ENCODE measurements at regions not wholly inside any gene's neighbourhood (a gene's known extent, or its start where the extent isn't known, plus 50 kb on each side); places are given as distances from the start of the nearest gene placed in this dataset.
"Not testable (repeated sequence)": the region's sequence is repeated elsewhere in the genome, so short reads cannot be mapped to it uniquely, and the experiment has no call there.

DNA sequence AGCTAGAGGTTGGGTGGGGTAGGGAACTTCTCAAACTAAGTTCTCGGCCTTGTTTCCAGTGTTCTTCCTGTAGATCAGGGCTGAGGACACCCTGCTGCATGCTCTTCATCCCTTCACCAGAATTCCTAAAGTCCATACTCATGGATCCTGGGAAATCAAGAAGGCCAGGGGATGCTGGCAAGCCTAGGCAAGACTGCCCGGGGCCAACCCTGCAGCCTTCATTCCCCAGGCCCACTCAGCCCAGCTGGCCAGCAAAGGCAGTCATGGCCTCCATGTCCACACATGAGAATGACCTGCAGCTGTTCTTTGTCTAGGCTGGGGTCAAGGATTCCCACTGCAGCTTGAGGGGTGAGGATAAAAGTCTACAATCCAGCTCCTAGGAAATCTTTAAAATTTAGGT lies 109.3 kb upstream of the ETV6 start:
- no peak for DNase-seq

GRCh38 chr12:11540615-11541310 lies 108.7 kb upstream of the ETV6 start:
- DNase-seq = no peak

DNA sequence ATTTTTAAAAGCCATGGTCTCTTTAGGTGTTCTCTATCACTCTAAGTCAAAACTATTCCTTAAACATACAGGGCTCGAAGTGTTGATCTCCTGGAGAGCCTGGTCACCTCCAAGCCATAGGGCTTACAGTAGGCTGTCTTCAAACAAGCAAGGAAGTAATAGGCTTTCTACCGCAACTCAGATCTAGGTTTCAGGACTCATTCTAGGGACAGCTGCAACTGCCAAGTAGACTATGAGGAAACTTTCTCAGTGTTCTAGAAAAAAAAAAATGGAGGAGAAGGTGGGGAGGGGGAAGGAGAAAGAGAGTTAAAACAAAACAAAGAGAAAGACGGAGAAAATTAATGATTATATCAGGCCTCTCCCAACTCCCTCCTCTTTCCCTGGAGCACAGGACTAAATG lies 106.9 kb upstream of the ETV6 start:
- no peak for DNase-seq

DNA sequence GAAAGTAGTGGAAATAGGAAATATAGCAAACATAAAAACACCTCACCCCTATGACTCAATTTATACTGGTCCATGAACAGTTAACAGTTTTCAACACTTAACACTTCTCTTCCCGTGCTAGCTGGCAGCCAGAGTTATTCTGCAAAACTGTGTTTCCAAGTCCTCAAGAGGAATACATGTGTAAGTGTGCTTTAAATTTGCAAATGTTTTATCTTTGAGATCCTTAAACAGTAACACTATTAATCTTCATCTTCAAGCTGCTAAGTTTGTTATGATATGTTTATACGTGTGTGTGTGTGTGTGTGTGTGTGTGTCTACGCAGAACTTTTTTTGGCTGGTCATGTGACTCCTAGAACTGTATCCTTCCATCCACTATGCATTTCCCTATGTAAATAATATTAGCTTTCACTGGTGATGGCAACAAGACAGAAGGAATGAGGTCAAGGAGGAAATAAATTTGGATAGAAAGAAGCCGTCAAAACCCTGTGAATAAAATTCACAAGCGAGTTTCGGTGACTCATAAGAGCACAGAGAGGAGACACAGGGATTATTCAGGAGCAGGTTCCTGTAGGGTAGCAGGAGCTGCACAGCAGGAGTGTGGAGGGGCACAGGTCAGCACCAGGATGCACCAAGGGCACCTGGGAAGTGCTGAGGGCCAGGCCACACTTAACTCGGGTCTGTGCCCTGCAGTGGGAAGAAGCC lies 105.9 kb upstream of the ETV6 start:
- no peak for DNase-seq

DNA sequence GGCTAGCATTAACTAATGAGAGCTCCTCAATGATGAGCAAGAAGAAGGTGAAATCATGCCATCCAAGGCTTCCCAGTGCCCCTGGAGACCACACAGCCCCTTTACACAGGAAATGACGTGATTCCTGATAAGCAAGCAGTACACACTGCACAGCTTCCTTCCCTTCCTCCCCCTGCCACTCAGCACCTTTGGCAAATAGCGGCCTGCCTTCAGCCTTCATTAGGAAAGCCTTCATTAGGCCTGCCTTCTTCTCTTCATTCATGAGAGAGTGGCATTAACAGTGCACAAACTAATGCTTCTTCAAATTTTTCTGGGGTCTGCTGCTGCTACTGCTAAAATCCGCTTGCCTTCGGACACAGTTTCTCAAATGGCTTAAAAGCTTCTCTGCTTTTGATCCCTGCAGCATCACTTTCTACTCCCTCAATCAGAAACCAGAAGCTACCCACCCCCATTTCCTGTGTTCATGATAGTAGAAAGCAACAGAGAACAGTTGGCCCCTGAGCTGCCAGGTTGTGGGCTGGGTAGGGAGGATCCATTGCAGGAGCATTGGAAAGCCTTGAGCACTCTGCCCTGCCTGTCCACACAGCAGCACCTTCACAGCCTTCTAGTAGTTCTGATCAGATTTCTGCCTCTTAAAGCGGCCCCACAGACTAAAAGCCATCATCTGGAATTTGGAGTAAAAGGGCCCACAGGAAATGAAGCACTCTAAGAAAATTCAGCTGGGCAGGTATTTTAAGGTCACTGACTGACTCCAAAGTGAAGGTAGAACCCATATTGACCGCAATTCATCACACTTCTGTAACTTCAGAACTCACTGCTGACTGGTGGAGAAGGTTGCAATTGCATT lies 103.8 kb upstream of the ETV6 start:
- DNase-seq = no peak

GRCh38 chr12:11546582-11547270 lies 102.7 kb upstream of the ETV6 start:
- DNase-seq = not testable (repeated sequence)

DNA sequence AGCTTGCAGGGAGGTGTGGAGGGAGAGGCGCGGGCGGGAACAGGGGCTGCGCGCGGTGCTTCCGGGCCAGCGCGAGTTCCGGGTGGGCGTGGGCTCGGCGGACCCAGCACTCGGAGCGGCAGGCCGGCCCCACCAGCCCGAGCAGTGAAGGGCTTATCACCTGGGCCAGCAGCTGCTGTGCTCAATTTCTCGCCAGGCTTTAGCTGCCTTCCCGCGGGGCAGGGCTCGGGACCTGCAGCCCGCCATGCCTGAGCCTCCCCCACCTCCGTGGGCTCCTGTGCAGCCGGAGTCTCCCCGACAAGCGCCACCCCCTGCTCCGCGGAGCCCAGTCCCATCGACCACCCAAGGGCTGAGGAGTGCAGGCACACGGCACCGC lies 102.2 kb upstream of the ETV6 start:
- not testable (repeated sequence) for DNase-seq

GRCh38 chr12:11549119-11549518 lies 100.4 kb upstream of the ETV6 start:
- DNase-seq = no peak

- DNase-seq = peak; percentile 20
Observed at GRCh38 chr12:11553871-11554533, 95.5 kb upstream of the ETV6 start.

DNA sequence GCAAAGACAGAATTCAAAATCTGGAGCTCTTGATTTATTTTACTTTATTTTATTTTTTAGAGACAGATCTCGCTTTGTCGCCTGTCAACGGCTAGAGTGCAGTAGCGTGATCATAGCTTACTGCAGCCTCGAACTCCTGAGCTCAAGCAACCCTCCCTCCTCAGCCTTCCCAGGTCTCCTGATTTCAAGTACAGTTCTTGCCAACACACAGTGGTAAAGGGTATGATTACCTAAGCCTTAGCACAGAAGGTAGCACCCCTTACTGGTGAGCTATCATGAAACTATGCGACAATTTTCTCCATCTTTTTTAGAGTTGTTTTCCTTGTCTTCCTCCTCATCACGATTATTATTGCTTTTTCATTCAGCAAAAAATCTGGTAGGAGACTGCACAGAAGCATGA lies 94.3 kb upstream of the ETV6 start:
- no peak for DNase-seq

DNA sequence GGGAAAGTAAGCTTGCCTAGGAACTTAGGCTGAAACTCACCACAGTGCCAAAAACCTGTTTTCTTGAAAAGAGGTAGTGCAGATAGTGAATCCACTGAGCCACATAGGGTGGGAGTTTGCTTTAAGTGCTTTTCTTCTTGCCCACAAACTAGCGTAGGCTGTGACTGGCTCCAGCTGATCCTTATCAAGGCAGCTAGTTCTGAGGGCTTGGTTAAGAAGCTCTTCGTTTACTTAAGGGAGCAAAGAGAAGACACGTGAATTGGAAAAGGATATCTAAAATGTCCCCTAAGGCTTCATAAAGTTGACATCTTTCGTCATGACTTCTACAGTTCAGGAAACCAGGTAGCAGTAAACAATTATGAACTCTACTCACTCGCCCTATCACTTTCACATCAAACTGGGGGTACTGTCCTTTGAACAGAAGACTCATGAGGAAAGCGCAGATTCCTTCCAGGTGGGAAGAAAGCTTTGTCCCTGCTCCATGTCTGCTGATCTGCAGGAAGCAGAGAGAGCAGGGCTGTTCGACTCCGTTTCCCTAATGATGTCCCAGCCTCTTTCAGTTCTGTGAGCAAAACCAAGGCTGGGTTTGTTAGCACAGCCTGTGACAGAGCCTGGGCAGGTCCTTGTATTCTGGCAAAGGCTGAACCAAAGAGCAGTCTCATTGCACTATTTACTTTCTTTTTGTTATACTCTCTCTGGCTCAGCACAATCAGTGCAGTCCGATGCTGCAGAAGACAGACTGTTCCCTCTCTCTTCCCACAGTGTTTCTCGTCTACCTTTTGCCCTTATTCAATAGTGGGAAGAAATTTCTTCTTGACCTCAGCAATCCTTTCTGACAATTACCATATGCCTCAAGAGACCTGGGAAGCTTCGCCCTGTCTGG lies 93.5 kb upstream of the ETV6 start:
- DNase-seq = no peak

- no peak for DNase-seq
Observed at GRCh38 chr12:11556682-11557081, 92.8 kb upstream of the ETV6 start.

DNA sequence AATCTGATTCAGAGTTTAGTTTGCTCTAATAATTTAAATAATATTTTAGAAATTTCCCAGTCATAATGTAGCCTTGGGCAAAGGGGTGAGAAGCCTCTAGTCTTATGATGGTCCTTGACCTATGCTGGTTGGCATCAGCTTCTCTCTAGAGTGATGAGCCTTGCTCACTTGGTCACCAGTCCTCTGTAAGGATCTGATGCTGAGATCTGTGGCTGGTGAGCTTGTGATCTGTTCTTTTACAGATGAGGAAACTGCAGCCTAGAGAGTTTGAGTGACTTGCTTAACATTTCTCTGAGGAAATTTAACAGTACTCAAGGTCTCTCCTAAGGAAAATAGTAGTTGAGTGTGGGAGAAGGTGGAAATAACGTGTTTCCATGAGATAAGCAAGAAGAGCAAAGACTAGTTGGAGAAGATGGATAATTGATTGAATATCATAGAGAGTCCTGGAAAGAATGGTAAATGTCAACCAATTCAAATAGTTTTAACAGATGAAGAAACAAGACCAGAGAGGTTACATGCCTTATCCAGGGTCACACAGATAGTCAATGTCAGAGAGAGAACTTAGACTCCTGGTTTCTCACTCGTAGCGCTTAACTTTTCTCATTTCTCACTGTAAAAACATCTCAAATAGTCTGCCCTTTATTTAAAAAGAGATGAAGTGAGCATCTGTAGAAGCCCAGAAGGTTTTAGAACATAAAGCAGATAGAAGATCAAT lies 89.7 kb upstream of the ETV6 start:
- no peak for DNase-seq

DNA sequence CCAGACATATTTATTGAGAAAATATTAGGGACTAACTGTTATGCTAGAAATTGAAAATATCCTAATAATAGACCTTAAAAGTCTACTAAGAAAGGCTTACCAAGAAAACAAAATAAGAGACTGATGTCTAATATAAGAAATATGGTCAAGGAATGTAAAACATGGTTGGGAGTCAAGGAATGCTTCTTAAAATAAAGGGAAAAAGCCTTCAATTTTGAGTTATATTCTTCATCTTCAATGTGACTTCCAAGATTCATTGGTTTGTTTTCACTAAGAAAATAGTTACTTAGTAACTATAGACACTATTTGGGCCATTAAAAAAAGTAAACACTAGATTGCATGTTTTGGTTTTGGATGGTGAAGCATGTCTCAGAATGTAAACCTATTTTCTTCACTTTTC lies 88.1 kb upstream of the ETV6 start:
- DNase-seq = no peak

GRCh38 chr12:11563785-11564739 lies 85.4 kb upstream of the ETV6 start:
- DNase-seq = no peak

DNA sequence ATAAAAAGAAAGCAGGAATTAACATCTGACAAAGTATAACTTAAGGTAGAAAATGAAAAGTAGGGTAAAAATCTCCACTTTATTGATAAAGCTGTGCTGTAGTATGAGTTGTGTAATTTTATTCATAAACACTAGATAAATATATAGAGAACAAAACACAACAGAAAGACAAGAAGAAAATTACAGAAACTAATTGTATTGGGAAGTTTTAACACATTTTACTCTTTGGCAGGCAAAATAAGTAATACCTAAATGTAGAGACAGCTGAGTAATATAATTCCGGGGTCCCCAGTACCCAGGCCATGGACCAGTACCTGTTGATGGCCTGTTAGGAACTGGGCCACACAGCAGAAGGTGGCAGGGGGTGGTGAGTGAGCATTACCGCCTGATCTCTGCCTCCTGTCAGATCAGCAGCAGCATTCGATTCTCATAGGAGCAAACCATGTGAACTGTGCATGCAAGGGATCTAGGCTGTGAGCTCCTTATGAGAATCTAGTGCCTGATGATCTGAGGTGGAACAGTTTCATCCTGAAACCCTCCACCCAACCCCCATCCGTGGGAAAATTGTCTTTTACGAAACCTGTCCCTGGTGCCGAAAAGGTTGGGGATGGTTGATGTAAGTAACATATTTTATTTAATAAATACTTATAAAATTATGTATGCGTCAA lies 84.4 kb upstream of the ETV6 start:
- no peak for DNase-seq

DNA sequence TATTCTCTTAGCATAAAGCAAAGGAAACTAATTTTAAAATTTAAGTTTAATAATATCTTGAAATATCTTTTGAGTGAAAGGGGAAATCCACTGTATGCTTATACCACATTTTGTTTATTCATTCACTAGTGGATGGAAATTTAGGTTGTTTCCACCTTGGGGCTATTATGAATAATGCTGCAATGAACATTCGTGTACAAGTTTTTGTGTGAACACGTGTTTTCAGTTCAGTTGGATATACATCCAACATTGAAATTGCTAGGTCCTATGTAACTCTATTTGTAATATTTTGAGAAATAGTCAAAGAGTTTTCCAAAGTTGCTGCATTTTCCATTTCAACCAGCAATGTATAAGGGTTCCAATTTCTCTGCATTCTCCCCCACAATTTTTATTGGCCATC lies 83.7 kb upstream of the ETV6 start:
- DNase-seq = no peak

DNA sequence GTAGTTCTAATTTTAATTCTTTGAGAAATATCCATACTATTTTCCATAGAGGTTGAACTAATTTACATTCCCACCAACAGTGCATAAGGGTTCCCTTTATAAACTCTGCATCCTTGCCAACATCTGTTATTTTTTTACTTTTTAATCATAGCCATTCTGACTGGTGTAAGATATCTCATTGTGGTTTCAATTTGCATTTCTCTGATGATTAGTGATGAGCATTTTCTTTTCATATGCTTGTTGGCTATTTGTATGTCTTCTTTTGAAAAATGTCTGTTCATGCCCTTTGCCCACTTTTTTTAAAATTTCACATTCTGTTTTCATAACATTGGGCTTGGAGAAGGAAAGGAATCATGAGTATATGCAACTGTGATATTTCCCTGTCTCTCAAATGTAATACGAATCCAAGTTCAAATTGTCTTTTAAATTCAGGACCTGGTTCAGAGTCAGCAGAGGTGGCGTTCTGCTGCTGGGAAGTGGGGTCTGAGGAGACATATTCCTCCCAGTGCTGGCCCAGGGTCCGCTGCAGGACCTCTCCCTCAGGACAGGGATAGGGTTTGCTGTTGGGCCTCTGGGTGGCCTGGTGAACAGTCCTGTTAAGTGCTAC lies 81.2 kb upstream of the ETV6 start:
- no peak for DNase-seq

Measured in NCI-H2081 treated with DMSO at 0.1 percent for 48 hours (cell line).